ENCODE measurements at regions not wholly inside any gene's neighbourhood (a gene's known extent, or its start where the extent isn't known, plus 50 kb on each side); places are given as distances from the start of the nearest gene placed in this dataset.

DNA sequence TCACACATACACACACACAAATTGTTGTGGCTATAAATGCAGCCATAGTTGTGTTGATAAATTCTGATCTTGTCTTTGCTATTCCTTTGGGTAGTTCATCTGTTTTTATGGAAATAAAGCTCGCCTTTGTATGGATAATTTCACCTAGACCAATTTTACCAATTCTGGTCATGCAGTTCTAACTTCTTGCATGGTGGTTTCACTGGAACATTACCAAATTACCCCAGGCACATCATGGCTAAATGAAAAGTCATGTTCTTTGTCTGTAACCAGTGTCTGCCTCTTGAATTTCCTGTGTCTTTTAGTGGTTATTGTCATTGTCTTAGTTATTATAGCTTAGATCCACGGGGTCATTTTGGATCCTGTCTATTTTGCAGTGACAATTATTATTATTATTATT lies 50.3 kb upstream of the TMC1 start:
- Histone ChIP-seq H3K9ac (no peak overlapping the region), H3K36me3 (no peaks in the 10 kb centered on the region)
- TF ChIP-seq Cebpa-rat (IDR thresholded peaks at IDR 0.05): no peak

DNA sequence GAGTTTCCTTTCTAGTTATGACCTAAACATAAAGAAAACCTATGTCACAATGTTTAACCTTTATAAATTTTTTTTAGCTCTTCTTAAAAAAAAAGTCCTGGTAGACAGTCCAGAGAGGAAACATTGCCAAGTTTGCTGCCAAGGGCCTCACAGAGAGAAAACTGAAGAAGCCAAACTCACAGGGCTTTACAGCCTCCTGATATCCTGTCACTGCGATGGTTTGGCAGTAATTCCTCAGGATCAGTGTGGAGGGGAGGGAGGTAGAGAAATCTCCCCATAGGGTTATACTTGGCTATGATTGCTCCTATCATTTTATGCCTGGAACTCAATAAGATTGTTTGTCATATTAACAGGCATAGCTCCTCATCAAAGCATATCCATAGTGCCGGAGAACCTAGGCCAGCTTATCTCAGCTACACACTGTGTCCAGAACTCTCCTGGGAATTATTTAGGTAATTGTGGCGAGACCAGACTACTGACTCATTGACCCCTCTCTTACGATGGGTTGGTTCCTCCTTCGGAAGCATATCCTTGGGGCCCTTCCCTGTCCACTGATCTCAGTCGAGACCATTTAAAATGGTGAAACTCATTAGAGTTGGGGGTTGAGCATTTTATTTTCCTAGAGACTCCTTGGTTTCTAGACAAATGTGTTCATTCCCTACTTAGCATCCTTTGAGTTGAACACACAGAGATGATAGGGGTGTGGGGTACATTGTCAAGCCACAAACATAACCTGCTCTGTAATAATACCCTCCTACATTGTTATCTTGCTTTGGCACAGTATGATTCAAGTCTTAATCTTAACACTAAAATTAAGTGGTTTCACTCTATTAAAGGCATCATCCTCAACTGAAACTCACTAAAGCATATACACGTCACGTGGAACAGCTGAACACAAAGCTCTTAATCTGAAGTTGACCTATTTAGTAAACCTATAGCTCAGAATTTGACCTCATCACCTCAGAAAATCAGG lies 53.4 kb upstream of the TMC1 start:
- Histone ChIP-seq H3K36me3 (no peaks in the 10 kb centered on the region), H3K9ac (no peak overlapping the region), H3K4me2 (no peak overlapping the region), H3K27ac (no peak overlapping the region), H3K9me3 (replicated peaks in 1 of 11) (no peaks in the 10 kb centered on the region), H3K4me3 (no peak overlapping the region), H3K4me1 (peaks cover 0 to 19% (median 0%) of the 10 kb centered on the region in 10 experiments; a peak in 4 of 20 replicates), H3K27me3 (no peaks in the 10 kb centered on the region), H4K20me1 (no peaks in the 10 kb centered on the region)
- TF ChIP-seq Cebpa-rat (IDR thresholded peaks at IDR 0.05): no peak

More for the DNA sequence above, 50.3 kb upstream of the TMC1 start:
- no peaks in the 10 kb centered on the region for H3K27me3 ChIP-seq
- H3K27ac ChIP-seq: no peak overlapping the region
- H4K20me1 ChIP-seq: no peaks in the 10 kb centered on the region
- H3K9me3 ChIP-seq (replicated peaks in 1 of 11): no peaks in the 10 kb centered on the region
- H3K4me1 ChIP-seq: peaks cover 0 to 17% (median 0%) of the 10 kb centered on the region in 10 experiments; a peak in 3 of 20 replicates
- no peak overlapping the region for H3K4me2 ChIP-seq
- H3K4me3 ChIP-seq: no peak overlapping the region

DNA sequence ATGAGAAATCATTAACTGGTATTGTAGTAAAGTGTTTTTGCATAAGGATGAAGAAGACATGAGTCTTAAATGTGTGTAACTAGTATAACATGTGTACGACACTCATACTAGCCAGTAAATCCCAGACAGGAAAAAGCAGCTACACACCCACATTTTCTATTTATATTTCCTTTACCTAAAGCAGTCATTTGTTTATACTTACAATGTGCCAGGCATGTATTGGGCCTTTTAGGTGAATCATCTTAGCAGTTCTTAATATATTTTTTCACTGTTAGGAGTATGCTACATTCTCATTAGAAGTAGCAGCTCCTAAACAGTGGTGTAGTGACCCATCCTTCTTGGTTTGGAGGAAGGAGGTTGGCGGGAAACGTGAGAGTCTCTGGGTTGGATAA lies 55.8 kb upstream of the TMC1 start:
- H3K4me1 ChIP-seq: peaks cover 0 to 16% (median 0%) of the 10 kb centered on the region in 10 experiments; a peak in 4 of 20 replicates
- no peaks in the 10 kb centered on the region for H4K20me1 ChIP-seq
- H3K27me3 ChIP-seq: no peaks in the 10 kb centered on the region
- no peak overlapping the region for H3K9ac ChIP-seq
- H3K4me2 ChIP-seq: 0 out of 22 replicates have a peak overlapping the region, but pooled peaks of 1 of the 11 experiments have one; percentile 62
- H3K27ac ChIP-seq: no peak overlapping the region
- H3K36me3 ChIP-seq: no peaks in the 10 kb centered on the region
- no peak for TF ChIP-seq Cebpa-rat (IDR thresholded peaks at IDR 0.05)
- no peak overlapping the region for H3K4me3 ChIP-seq
- H3K9me3 ChIP-seq (replicated peaks in 1 of 11): no peaks in the 10 kb centered on the region

DNA sequence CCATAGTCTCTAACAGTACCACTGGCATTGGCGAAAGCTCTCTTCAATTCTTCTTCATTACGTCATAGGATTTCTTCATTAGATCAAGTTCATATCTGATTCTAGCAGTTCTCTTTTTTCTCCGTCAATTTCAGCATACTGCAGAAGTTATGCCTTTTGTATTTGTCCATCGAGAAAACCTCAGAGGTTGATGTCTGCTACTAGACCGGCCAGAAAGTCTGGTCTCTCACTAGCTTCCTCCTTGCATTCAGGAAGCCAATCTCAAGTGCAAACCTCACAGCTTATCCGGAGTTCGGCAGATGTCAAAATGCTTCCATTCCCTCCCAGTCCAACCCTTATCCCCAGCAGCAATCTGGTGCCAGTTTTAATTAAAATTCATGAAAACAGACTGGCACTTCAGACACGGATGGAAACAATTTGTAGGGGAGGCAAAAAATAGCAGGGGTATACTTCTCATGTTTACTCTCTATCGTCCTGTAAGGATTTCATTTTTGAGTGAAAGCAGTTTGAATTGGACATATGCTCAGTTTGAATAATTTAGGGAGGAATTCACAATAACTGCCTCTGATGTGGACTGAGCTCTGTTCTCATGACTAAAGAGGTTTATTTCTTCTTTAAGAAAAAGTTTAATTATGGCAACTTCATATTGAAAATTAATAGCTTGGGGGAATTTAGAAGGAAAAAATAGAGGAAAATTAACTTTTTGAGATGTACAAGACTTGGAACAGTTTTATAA lies 56.4 kb upstream of the TMC1 start:
- no peaks in the 10 kb centered on the region for H3K27me3 ChIP-seq
- no peak overlapping the region for H3K4me3 ChIP-seq
- no peaks in the 10 kb centered on the region for H3K9me3 ChIP-seq (replicated peaks in 1 of 11)
- no peak overlapping the region for H3K9ac ChIP-seq
- H3K27ac ChIP-seq: peak overlapping the region in 1 of 11 experiments; percentile 24; a peak in 1 of 22 replicates
- H3K36me3 ChIP-seq: no peaks in the 10 kb centered on the region
- peaks cover 0 to 16% (median 0%) of the 10 kb centered on the region in 10 experiments; a peak in 4 of 20 replicates for H3K4me1 ChIP-seq
- H3K4me2 ChIP-seq: peak overlapping the region in 2 of 11 experiments; percentile 55 to 62; a peak in 4 of 22 replicates
- TF ChIP-seq Cebpa-rat (IDR thresholded peaks at IDR 0.05): no peak
- no peaks in the 10 kb centered on the region for H4K20me1 ChIP-seq

GRCh38 chr9:72462340-72462739 lies 59.1 kb upstream of the TMC1 start:
- Histone ChIP-seq H3K4me3 (no peak overlapping the region), H3K9me3 (replicated peaks in 1 of 11) (no peaks in the 10 kb centered on the region), H4K20me1 (no peaks in the 10 kb centered on the region), H3K27me3 (no peaks in the 10 kb centered on the region), H3K4me2 (no peak overlapping the region), H3K36me3 (no peaks in the 10 kb centered on the region), H3K27ac (no peak overlapping the region), H3K9ac (no peak overlapping the region), H3K4me1 (peaks cover 0 to 16% (median 0%) of the 10 kb centered on the region in 10 experiments; a peak in 4 of 20 replicates)
- no peak for TF ChIP-seq Cebpa-rat (IDR thresholded peaks at IDR 0.05)

DNA sequence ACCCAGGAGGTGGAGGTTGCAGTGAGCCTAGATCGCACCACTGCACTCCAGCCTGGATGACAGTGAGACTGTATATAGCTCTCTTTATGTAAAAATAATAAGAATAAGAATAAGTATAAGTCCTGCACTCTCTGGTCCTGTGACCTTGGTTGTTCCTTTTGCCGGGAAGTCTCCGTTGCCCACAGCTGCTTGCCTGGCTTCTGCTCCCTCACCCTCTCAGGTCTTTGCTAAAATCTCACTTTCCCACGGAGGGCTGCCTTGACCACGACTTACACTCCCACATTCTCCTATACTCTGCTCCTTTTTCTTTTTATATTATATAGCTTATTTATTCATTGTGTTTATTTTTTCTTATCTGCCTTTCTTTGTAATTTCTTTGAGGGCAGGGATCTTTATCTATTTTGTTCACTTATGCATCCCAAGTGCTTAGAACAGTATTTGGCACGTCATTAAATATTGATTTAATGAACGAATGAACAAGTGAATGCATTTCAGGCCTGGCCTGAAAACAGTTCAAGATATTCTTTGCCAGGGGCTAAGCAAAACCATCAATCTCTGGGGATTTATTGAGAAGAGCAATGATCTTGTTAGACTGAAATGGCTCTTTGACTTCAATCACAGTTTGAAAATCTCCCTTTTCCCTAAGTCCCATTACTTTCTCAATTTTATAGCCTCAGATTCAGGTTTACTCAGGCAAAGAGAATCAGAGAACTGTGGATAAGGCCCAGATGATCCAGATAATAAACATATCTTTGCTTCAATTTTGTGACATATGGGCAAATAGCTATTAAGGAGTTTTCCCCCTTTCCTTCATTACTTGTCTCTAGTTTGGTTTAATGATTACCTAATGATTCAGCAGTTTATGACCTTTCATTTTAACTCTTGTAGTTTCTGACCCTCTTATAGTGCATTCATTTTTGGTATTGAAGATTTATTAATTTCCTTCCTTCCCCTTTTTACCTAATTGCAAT lies 60.8 kb upstream of the TMC1 start:
- H3K9me3 ChIP-seq (replicated peaks in 1 of 11): no peaks in the 10 kb centered on the region
- no peak overlapping the region for H3K9ac ChIP-seq
- H3K27ac ChIP-seq: no peak overlapping the region
- H3K4me3 ChIP-seq: no peak overlapping the region
- H3K4me1 ChIP-seq: peaks cover 0 to 16% (median 0%) of the 10 kb centered on the region in 10 experiments; a peak in 4 of 20 replicates
- H3K27me3 ChIP-seq: no peaks in the 10 kb centered on the region
- no peak for TF ChIP-seq Cebpa-rat (IDR thresholded peaks at IDR 0.05)
- no peaks in the 10 kb centered on the region for H4K20me1 ChIP-seq
- no peaks in the 10 kb centered on the region for H3K36me3 ChIP-seq
- H3K4me2 ChIP-seq: no peak overlapping the region

- H3K4me1 ChIP-seq: peaks cover 0 to 4% (median 0%) of the 10 kb centered on the region in 10 experiments; a peak in 2 of 20 replicates
- H3K27me3 ChIP-seq: no peaks in the 10 kb centered on the region
- H3K4me2 ChIP-seq: no peak overlapping the region
- no peak overlapping the region for H3K9ac ChIP-seq
- H3K4me3 ChIP-seq: no peak overlapping the region
- H4K20me1 ChIP-seq: no peaks in the 10 kb centered on the region
- TF ChIP-seq Cebpa-rat (IDR thresholded peaks at IDR 0.05): no peak
- no peaks in the 10 kb centered on the region for H3K36me3 ChIP-seq
- H3K27ac ChIP-seq: no peak overlapping the region
- H3K9me3 ChIP-seq (replicated peaks in 1 of 11): no peaks in the 10 kb centered on the region
Measured at GRCh38 chr9:72459308-72459707, 62.1 kb upstream of the TMC1 start.

- TF ChIP-seq Cebpa-rat (IDR thresholded peaks at IDR 0.05): no peak
- Histone ChIP-seq H3K4me2 (no peak overlapping the region), H3K27ac (no peak overlapping the region), H3K36me3 (no peaks in the 10 kb centered on the region), H4K20me1 (no peaks in the 10 kb centered on the region), H3K27me3 (no peaks in the 10 kb centered on the region), H3K4me3 (no peak overlapping the region), H3K9me3 (replicated peaks in 1 of 11) (no peaks in the 10 kb centered on the region), H3K4me1 (no peaks in the 10 kb centered on the region), H3K9ac (no peak overlapping the region)
Measured at GRCh38 chr9:72458153-72458552, 63.3 kb upstream of the TMC1 start.
